Lower leg skin (tissue), 4 donors: ENCODE measurements at regions not wholly inside any gene's neighbourhood (a gene's known extent, or its start where the extent isn't known, plus 50 kb on each side); places are given as distances from the start of the nearest gene placed in this dataset.

ENCODE experiments used
- DNase-seq, 2 donors: peaks; one replicate each; pipeline ENCODE4 v3.0.0-alpha.2; 2019; ENCODE audit warnings: low spot score in 2 of 2
- H3K4me3 ChIP-seq: fragments of 200-600 bp; sonication (generic); 2 replicates; pipeline ENCODE4 v1.5.1; 2017; ENCODE audit warnings: mild to moderate bottlenecking, low read depth; ENCODE audit not compliant: poor library complexity, severe bottlenecking
- CTCF ChIP-seq, 3 donors: fragments of 450-650 bp; IDR thresholded peaks; one replicate each; pipeline ENCODE4 v1.5.1; 2016; ENCODE audit warnings: antibody characterized with exemption in 3 of 3, mild to moderate bottlenecking in 3 of 3, moderate library complexity in 2 of 3
- POLR2A ChIP-seq, 2 donors: fragments of 450-650 bp; IDR thresholded peaks; one replicate each; pipeline ENCODE4 v1.6.1; 2016 to 2017; ENCODE audit warnings: antibody characterized with exemption in 2 of 2, mild to moderate bottlenecking in 1 of 2, moderate library complexity in 1 of 2
- WGBS, 2 donors: methylation state at CpG; one replicate each; pipeline ENCODE4 v1.1.5; 2018; 5-methylcytosine and 5-hydroxymethylcytosine counted together
- intact Hi-C: fragments of 100-400 bp; cut with DNase I; formaldehyde crosslinking; loops from one replicate; pipeline ENCODE4 v1.15.0; 2023; ENCODE audit warnings: low total_unique reads

- no peak for DNase-seq
- no peak overlapping the region for H3K4me3 ChIP-seq
- TF ChIP-seq CTCF (IDR thresholded peaks at IDR 0.05) (no peak), POLR2A (IDR thresholded peaks at IDR 0.05) (no peak)
- WGBS, 2 donors: 78 to 87% methylated on average over 3 of the region's 3 CpGs
- intact Hi-C loops: no loop called here
Observed at GRCh38 chr1:82420584-82420983, 619.9 kb downstream of the ADGRL2 start.

- WGBS, 2 donors: 71 to 75% methylated on average over 1 of the region's 1 CpG
- H3K4me3 ChIP-seq: no peak overlapping the region
- no peak for DNase-seq
- no peak for TF ChIP-seq CTCF (IDR thresholded peaks at IDR 0.05)
- TF ChIP-seq POLR2A (IDR thresholded peaks at IDR 0.05): no peak
- intact Hi-C loops: no loop called here
Observed at GRCh38 chr1:82411605-82412004, 610.9 kb downstream of the ADGRL2 start.

- intact Hi-C loops: no loop called here
Observed at GRCh38 chr1:82405333-82405732, 604.6 kb downstream of the ADGRL2 start.

GRCh38 chr1:82401116-82401515 is 600.4 kb downstream of the ADGRL2 start:
- intact Hi-C loops: no loop called here
- no peak for DNase-seq
- 57 to 81% methylated on average over 1 of the region's 1 CpG for WGBS, 2 donors
- no peak overlapping the region for H3K4me3 ChIP-seq
- TF ChIP-seq POLR2A (IDR thresholded peaks at IDR 0.05): no peak
- no peak for TF ChIP-seq CTCF (IDR thresholded peaks at IDR 0.05)

More at GRCh38 chr1:82405333-82405732, 604.6 kb downstream of the ADGRL2 start:
- no peak overlapping the region for H3K4me3 ChIP-seq
- DNase-seq: no peak
- WGBS, 2 donors: 75 to 86% methylated on average over 1 of the region's 1 CpG
- no peak for TF ChIP-seq CTCF (IDR thresholded peaks at IDR 0.05)
- no peak for TF ChIP-seq POLR2A (IDR thresholded peaks at IDR 0.05)

DNA sequence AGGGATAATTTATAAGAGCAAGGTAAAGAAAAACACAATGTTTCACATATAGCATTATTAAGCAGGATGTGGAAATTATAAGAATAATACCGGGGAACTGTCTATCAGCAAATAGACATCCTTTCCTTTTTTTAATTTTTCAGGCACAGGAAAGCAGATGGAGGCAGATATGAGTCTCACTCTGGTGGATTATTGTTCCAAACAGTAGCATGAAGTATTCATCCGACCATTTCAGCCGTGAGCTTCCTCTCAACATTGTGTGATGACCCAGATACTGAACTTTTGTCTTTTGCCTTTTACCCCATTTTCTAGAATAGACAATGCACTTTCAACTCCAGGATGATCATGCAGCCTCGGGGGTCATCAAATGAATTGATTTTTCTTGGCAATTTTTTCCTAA is 599.8 kb downstream of the ADGRL2 start:
- no peak overlapping the region for H3K4me3 ChIP-seq
- no peak for DNase-seq
- intact Hi-C loops: no loop called here
- no peak for TF ChIP-seq POLR2A (IDR thresholded peaks at IDR 0.05)
- TF ChIP-seq CTCF (IDR thresholded peaks at IDR 0.05): no peak
- WGBS, 2 donors: 62 to 66% methylated on average over 4 of the region's 4 CpGs

GRCh38 chr1:82399093-82399492 is 598.4 kb downstream of the ADGRL2 start:
- H3K4me3 ChIP-seq: no peak overlapping the region
- TF ChIP-seq POLR2A (IDR thresholded peaks at IDR 0.05): no peak
- TF ChIP-seq CTCF (IDR thresholded peaks at IDR 0.05): no peak
- intact Hi-C loops: no loop called here
- no peak for DNase-seq
